Cardiac fibroblast (primary cell): ENCODE measurements at regions not wholly inside any gene's neighbourhood (a gene's known extent, or its start where the extent isn't known, plus 50 kb on each side); places are given as distances from the start of the nearest gene placed in this dataset.
"Not testable (repeated sequence)": the region's sequence is repeated elsewhere in the genome, so short reads cannot be mapped to it uniquely, and the experiment has no call there.

Experiments used
- DNase-seq, 2 donors: peaks; one replicate each; pipeline versions ENCODE4 v3.0.0 to v3.0.0-alpha.2; 2010; ENCODE audit warnings: low read depth in 2 of 2
- H3K4me3 ChIP-seq, 2 donors: replicated peaks in 1 of 2; 1 replicate in 1 of 2; 2 replicates in 1 of 2; pipeline ENCODE4 v1.5.1; 2011; ENCODE audit warnings: low read depth in 2 of 2, low read length in 2 of 2, mild to moderate bottlenecking in 2 of 2, moderate library complexity in 1 of 2
- TF ChIP-seq, protein P1 (sequence below): IDR thresholded peaks from one replicate; pipeline ENCODE4 v1.5.1; 2011; ENCODE audit warnings: low read depth, mild to moderate bottlenecking, low read length, inconsistent platforms

DNA sequence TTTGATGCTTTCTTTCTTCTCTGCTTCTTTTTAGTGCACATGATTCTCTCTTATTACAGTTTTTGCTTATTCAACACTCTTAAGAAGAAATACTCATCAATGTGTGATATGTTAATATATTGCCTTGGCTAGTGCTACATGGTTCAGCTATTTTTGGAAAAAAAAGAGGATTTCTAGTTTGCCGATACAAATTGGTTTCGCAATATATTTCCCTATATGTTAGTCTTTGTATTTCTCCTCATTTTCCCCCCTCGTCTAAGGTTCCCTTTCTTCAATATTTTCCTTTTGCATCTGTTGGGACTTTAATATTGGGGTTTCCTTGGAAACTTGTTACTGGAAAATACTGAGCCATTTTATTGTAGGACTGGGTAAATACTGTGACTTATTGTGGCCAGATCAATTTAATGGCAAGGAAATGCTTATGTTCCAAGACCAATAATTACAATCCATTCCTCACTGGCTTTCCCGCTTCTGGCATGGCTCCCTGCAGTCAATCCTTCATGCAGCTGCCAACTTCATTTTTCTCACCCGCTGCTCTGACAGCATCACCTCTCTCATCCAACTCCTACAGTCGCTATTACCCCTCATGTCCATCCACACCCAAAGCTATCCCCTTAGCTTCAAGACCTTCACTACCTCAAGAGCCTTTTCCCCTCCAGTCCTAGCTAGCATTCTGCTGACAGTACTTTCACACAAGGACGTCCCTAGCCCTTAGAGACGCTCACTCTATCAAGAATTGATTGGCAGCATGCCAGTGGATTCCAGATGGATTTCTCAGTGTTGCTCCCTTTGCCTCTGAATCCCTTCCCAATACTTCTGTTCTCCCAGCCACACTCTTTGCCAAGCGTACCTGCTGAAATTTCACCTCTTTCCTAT is 280.1 kb upstream of the TMTC4 start:
- no peak overlapping the region for H3K4me3 ChIP-seq
- no peak for DNase-seq
- TF ChIP-seq, protein P1, sequence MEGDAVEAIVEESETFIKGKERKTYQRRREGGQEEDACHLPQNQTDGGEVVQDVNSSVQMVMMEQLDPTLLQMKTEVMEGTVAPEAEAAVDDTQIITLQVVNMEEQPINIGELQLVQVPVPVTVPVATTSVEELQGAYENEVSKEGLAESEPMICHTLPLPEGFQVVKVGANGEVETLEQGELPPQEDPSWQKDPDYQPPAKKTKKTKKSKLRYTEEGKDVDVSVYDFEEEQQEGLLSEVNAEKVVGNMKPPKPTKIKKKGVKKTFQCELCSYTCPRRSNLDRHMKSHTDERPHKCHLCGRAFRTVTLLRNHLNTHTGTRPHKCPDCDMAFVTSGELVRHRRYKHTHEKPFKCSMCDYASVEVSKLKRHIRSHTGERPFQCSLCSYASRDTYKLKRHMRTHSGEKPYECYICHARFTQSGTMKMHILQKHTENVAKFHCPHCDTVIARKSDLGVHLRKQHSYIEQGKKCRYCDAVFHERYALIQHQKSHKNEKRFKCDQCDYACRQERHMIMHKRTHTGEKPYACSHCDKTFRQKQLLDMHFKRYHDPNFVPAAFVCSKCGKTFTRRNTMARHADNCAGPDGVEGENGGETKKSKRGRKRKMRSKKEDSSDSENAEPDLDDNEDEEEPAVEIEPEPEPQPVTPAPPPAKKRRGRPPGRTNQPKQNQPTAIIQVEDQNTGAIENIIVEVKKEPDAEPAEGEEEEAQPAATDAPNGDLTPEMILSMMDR, result no peak

DNA sequence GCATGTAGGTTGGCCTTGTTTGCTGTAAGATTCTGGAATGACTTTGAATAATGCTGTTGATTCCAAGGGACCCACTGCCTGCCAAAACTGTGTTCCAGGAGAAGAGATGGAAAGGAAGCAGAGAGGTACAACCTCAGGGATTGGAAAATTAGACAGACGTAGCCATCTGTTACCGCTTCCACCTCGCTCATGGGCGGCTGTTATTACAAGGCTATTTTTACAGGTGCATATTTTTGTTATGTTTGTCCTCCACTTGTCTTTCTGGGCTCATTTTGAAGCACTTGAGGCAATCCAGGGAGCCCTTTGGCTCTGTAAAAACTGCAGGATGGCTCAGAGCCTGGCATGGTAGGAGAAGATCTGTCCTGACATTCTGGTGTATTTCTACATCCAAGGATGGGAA is 276.4 kb upstream of the TMTC4 start:
- DNase-seq, result no peak
- H3K4me3 ChIP-seq, result no peak overlapping the region
- TF ChIP-seq, protein P1, result no peak

DNA sequence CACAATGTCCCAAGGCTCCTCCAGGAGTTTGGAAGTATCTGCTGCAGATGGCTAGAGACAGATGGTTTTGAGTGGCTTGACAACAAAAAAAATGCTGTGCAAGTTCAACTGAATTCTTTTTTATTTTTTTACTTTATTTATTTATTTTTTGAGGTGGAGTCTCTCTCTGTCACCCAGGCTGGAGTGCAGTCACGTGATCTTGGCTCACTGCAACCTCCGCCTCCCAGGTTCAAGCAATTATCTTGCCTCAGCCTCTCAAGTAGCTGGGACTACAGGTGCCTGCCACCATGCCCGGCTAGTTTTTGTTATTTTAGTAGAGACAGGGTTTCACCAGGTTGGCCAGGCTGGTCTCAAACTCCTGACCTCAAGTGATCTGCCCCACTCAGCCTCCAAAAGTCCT is 274.3 kb upstream of the TMTC4 start:
- DNase-seq, H3K4me3 ChIP-seq: not testable (repeated sequence)

DNA sequence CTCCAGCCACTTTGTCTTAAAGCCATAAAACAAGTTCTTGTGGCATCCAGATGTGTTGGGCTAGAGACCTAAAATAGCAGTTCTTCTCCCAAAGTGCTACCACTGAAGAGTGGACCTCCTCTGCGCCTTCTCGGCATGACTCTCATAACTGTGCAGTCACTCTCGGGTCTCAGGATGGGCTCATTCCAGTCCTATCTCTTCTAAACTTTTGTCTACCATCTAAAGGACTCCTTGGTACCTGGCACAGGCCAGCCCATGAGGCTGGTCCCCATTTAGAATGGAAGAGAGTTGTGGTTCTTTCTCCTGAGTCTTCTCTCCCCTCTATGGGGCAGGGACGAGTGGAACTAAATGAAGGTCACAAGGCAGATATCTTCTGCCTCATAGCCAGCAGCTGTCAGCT is 272.0 kb upstream of the TMTC4 start:
- no peak overlapping the region for H3K4me3 ChIP-seq
- TF ChIP-seq, protein P1, result no peak
- DNase-seq, result no peak

DNA sequence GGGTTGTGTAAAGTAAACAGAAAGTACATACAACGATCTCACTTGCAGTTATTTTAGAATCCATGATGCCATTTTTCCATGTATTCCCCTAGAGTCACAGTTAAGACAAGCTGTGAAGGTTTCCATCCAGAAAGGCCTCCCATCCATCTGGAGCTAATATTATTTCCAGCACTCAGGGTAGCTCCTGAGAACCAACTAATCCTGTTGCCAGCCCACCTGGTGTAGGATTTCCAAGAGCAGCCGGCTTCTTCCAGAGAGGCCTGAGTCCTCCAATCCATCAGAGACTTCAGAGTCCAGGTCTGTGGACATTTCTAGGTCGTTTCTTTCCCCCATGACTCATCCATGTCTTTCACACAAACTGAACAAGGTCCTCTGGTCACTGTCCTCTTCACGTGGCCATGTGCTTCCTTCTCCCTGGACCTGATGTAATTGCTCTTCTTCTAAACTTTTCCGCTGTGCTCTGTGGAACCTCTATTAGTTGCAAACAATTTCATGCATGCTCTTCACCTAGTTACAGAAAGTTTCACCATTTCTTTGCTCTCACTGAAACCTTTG is 270.3 kb upstream of the TMTC4 start:
- no peak for DNase-seq
- H3K4me3 ChIP-seq, result no peak overlapping the region
- TF ChIP-seq, protein P1, result no peak

DNA sequence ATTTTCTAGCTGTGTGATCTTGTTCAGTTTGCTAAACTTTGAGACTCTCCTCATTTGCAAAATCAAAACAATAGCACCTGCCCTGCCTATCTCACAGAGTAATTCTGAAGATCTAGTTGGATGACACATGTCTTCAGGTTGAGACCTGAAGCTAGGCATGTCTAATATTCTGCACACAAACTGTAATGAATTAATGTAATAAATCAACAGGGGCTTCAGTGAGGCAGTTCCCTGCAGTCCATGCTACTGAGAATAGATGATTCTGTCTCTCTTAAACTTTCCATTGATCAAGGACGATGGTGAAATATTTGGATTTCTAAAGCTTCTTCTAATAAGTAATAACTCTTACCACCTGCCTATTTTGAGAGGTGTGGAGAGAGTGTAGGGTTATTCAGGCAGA is 268.1 kb upstream of the TMTC4 start:
- TF ChIP-seq, protein P1, result no peak
- no peak for DNase-seq
- no peak overlapping the region for H3K4me3 ChIP-seq
